ENCODE measurements at regions not wholly inside any gene's neighbourhood (a gene's known extent, or its start where the extent isn't known, plus 50 kb on each side); places are given as distances from the start of the nearest gene placed in this dataset.

DNA sequence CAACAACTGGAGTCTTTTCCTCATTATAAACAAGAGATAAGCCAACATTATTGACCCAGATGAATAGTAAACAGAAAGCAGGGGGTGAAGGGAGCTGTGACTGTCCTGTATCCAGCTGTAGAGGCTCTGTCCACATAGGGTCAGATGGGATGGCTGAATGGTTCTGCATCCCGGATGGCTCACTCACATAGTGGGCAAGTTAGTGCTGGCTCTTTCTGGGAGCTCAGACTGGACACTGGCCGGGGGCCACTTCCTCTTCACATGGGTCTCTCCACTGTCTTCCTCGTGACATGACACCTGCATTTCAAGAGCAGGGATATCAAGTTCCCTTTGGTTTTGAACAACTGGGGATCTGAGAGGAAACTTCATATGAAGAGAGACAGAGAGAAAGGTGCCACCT lies 969.6 kb upstream of the TMEM132C start:
- DNase-seq = no peak

DNA sequence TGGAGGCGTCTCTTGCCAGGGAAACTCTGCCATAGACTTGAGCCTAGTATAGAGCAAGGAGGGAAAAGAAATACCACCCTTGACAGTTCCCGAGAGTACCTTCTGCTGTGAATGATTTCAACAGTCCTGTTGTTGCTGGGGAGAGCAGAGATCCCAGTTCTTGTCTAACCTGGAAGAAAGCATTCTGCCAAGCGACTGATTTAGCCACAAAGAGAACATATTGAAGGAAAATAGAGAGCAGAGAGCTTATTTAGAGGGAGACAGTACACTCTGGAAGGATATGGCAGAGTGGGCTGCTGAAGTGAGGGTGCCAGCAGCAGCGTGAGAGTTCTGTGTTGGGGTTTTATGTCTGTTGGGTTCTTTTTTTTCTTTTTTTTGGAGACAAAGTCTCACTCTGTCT lies 966.9 kb upstream of the TMEM132C start:
- DNase-seq = no peak

DNA sequence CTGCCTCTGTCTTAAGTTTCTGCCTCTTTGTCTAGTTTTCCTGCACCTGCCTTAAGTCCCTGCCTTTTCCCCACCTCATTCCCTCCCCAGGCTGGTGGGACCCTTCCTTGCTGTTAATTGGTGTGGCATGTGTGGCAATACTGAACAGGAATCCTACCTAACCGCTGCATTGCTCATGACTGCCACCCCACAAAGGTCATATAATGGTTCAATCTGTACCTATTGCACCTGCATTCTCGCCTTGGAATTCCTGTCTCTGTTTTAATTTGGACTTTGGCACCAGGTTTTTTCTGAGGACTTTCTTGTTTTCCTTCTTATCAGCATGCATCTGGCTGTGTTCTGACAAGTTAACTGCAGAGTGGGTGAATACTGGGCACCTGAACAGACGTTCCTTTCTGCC lies 966.2 kb upstream of the TMEM132C start:
- no peak for DNase-seq

DNA sequence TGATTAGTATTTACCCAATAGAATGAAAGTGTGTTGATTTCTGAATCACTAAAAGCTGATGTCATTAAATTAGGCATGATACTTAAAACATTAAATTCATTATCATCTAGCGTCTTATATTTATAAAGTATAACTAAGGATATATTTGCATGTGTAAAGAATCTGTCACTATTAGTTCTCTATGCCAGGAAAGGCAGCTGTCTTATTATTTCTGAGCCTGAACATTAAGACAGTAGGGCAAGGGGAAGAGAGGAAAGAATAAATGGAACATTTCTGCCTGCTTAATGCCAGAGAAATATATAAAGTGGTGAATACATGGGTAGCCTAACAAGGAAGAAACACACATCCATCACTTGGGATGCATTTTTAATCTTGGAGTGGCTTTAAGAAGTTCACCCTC lies 965.1 kb upstream of the TMEM132C start:
- no peak for DNase-seq

DNA sequence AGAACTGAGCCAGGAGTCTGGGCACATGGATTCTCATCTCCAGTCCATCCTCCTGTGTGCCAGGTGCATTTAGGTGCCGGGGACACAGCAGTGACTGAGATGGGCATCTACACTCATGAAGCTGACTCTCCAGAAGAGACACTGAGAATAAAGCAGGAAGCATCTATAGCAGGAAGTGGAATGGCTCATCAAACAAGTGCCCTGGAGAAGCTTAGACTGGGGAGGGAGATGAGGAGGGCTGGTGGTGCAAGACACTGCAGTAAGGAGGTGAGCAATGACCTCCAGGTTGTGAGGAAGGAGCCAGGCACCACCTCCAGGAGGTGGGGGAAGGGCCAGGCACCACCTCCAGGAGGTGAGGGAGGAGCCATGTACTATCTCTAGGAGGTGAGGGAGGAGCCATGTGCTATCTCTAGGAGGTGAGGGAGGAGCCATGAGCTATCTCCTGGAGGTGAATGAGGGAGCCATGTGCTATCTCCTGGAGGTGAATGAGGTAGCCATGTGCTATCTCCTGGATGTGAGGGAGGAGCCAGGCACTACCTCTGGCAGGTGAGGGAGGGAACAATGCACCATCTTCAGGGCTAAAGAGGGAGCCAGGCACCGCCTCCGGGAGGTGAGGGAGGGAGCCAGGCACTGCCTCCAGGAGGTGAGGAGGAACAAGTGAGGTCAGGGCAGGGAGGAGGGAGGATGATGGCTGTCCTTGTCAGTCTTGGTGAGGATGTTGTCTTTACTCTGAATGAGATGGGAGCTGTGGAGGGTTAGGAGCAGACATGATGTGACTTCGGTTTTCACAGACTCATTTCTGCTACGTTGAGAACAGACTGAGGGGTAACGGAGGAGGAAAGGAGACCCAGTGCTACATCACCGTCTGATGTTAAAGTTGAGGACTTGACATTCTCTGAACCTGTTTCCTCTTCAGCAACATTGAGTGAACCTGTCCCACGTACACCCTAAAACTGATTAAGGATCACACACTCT lies 961.9 kb upstream of the TMEM132C start:
- DNase-seq = no peak

DNA sequence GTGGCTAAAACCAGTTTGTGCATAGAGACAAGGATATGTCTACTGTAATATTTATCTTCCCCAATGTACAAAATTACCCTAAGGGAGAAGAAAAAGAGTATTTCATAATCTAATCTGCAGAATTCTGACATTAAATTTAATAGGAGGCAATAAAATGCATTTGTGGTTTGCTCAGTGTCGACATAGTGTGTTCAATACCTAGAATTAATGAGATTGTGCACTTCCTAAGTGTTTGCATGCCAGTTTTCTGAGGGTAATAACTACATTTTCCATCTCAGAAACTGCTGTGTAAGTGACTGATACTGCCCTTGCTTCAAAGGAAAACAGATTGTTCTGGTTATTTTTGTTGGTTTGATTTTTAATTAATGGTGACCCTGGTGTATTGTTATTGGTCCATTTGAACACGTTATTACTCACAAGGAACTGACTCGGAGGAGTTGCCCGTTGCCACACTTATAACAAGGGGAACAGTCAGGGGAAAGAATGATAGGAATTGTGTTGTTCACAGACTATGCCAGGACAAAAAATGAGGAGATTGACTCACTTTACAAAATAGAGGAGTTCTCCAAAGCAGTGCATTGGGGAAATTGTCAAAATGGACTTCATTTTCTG lies 960.3 kb upstream of the TMEM132C start:
- no peak for DNase-seq

DNA sequence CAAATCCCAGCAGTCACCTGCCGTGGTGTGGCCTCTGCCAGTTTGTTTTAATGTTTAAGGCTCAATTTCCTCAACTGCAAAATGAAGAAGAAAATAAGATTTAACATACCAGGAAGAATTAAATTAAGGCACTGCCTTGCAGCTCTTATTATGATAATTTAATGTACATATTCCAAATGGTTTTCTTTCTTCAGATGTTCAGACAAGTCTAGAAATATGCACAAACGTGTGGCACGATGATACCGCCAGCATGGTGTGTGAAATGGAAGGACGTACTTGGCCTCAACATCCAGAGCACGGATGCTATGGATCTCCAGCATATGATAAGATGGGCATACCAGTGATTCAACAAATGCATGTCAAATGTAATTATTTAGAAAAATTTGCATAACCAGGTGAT lies 959.4 kb upstream of the TMEM132C start:
- DNase-seq = no peak

DNA sequence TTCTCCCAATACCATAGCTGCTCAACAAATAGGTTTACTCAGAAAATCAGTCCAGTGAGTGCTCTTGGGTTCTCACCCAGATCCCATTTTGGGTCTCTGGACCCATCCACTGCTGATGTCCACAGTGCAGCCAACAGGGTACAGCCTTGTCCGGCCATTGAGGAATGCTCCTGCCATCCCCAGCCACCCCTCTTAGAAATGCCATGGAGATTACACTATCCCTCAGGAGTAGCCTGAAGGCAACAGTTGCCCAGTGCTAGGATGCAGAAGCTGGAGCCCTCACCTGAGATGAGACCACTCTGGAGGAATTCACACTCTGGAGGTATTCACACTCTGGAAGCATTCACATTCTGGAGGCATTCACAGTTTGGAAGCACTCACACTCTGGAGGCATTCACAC lies 958.8 kb upstream of the TMEM132C start:
- DNase-seq = no peak

DNA sequence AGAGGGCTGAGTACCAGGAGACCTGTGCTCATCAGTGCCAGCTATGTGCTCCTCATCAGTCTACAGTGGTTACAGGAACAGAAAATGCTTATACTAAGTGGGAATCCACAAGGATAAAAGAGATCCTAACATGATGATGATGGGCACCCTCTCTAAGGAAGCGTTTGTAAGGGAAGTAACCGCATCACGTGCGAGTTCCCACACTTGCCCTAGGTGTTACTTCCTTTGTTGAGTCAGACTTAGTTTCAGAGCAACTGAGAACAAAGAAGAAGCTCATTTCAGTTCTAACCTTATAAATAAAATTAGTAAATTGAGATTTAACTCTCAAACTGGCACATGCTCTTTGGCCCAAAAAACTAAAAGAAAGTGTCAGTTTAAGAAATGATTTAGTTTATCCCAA lies 956.4 kb upstream of the TMEM132C start:
- DNase-seq = no peak

DNA sequence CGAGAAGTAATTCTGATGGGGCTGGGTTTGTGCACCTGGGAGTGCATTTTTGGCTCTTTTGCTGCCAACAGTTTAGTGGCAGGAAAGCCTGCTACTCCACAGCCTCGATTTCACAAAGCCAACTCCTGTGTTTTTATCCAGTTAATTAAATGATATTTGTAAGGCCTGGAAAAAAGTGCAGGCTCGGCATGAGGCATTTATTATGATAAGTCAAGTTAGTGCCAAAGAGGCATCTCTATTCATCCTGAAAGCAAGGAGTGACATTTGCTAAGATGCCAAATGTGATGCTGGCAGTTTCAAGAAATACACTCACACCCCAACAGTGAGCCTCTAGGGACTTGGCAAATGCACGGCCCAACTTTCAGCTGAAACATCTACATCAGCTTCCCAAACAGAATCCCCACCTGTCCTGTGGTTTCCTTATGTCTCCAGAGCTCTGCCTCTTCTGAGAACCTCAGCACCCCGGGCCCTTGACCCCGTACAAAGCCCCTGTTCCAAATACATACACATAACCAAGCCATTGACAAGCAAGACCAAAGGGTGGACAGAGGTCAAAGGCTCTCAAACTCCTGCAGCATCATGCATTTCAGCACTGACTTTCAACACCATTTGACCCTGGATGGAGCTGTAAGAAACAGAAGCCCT lies 955.1 kb upstream of the TMEM132C start:
- DNase-seq = no peak

DNA sequence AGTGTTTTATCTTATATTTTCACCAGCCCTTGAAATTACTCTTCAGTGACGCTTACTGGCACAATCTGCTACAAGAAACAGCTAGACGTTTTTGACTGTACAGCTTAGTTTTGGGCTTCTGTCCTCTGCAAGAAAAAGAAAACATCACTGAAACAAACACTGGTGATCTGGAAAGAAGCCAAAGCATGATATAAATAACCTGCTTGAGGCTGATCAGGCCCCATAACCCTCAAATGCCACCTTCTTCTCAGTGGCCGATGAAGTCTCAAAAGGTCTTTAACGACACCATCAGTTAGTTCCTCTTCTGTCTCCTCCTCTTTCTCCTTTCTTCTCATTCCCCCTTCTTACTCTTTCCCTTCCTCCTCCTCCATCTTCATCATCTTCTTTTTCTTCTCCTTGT lies 942.3 kb upstream of the TMEM132C start:
- DNase-seq = no peak

DNA sequence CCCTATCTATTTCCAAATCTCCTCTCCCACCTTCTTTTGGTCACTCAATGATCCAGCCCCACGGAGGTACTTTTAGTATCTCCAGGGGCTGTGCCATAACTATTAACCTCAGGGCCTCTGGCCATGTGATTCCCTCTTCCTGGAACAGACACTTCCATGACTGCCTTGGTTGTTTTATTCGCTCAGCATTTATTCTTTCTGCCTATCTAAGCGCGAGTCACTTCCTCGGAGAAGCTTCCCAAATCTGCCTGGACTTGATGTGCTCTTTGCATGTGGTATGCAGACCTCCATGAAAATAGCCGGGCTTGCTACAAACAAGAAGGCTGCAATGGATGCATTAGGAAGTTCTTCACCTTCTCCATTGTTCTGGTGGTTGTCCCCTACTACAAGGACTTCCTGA lies 939.0 kb upstream of the TMEM132C start:
- no peak for DNase-seq

DNA sequence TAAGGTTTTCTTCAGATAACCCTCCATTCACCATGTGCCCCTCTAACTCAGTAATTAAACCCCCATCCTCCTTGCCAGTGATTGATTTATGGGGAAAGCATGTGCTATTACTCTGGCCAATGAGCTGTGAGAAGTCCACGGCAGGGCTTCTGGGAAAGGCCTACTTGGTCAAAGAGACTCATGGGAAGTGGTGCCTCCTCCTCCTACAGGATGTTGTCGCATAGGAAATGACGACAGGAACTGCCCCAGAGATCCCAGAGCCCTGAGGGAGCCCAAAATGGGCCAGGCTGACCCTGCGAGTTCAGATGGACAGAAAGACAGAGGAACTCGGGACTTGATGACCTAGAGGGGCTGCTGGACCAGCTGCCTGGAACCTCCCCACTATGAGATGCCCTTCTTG lies 938.1 kb upstream of the TMEM132C start:
- DNase-seq = no peak

DNA sequence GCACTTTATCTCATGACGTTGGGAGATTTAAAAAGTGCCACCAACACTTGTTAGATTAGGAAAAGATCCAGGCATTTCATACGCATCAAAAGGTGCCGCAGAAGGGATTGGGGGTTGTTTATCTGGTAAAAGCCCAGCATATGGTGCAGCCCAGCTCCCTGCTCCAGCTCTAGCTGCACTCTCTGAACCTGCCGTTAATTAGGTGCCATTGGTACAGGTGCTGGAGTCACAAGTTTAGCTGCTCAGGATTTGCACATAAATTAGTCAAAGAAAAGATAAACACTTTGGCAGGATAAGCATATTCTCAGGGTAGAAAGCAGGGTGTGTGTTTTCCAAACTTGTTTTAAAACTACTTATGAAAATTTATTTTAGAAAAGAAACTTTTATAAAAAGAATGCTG lies 932.6 kb upstream of the TMEM132C start:
- DNase-seq = no peak

DNA sequence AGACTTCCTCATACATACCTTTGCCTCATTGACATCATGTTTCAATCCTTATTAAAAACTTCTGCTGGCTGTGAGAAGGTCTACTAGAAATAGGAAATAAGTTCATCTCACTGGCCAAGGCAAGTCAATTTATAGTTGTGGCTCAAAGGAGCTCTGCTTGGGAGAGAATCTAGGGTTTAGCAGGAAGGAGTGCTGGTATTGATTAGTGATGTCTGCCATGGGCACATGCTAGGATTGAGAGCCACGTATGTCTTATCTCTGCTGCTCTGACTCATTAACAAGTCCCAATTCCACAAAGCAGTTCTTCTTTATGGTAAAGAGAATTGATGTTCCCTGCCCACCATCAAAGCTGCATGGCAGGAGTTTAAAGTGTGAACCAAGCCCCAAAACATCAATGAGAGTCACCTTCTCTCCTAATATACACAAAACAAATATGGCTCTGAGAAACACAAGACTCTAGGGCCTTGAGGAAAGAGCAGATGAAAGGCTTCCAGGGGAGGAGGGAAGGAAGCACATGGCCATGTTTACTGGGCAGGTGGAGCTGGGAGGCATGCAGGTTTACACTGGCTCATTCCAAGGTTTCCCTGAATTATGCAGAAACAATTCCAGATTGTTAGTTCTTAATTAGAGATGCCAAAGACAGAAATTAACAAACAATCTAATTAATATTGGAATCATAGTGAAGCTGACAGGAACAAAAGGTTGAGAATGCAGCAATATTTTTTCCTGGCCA lies 931.9 kb upstream of the TMEM132C start:
- no peak for DNase-seq

DNA sequence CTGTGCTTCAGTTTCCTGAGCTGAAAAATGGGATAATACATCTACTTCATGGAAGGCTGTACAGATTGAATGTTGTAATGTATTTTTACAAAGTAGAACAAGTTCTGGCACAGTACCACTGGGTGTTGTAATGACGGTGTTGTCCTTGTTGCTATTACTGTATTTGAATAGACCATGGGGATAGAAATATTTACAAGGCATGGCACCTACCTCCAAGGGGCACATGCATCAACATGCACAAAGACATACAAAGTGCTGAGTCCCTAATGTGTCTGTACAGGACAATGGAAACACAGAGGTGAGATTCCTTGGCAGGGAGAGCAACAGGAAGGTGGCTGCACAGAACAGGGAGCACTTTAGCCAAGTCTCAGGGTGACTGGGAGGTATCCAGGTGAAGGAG lies 930.6 kb upstream of the TMEM132C start:
- no peak for DNase-seq

DNA sequence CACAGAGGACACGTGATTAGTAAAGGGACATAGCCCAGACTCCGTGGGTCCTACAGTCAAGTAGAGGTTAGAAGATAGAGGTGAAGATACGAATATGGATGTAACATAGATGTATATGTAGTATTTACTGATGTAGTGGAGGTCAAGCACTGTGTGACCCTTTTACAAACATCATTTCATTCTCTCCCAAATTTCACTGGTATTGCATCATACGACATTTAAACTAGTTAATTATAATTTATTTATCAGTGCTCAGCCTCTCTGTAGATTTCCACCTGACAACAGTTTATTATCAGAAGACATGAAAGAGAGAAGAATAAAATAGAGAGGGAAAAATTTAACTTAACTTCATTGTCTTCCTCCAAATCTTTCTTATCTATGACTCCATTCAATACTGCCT lies 927.9 kb upstream of the TMEM132C start:
- DNase-seq = no peak

DNA sequence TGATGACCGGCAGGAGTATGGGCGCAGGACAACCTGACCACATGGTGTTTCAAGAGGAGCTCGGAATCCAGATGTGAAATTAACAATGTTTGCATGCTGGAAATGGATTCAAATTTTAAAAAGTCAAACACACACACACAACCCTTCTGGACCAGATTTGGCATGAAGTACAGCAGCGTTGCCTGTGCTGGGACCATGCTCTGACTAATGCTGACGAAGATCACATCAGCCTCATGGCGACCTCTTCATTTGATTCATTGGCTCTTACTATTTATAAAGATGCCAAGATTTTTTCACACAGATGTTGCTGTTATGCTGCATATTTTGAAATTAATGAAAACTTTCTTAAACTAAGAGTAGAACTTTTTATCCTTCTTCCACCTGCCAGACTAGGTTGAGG lies 926.6 kb upstream of the TMEM132C start:
- DNase-seq = no peak

DNA sequence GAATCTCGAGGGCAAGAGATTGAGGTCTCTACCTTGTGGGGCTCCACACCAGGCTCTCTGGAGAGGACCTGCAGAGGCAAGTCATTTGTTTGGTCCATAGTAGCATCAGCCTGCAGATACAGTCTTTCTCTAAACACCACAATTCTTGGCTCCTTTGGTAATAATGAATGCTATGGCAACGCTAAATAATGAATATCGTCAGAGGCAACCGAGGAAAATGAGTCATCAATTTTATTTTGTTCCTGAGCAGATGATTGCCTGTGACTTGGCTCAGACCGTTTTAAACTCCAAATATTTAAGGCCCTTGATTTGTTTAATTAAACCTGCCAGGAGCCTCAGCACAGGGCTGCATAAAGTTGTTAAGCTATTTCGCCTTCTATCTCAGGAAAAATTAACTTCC lies 924.1 kb upstream of the TMEM132C start:
- DNase-seq = no peak

DNA sequence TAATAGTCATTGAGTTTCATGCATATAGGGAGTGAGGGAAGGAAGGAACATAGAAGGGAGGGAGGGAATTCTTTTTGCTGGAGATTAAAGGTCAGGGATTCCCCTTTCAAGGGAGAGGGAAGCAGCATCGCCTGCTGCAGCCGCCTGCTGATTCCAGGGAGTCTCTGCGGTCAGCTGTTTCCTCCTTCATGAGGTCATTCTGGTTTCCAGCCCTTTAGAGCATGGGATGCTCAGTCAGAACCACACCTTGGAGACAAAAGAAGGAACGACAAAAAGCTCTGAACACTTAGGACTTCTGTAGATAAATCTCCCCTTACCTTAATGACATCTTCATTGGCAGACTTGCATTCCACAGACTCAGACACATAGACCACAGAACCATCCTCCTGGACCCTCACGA lies 923.0 kb upstream of the TMEM132C start:
- DNase-seq = no peak

DNA sequence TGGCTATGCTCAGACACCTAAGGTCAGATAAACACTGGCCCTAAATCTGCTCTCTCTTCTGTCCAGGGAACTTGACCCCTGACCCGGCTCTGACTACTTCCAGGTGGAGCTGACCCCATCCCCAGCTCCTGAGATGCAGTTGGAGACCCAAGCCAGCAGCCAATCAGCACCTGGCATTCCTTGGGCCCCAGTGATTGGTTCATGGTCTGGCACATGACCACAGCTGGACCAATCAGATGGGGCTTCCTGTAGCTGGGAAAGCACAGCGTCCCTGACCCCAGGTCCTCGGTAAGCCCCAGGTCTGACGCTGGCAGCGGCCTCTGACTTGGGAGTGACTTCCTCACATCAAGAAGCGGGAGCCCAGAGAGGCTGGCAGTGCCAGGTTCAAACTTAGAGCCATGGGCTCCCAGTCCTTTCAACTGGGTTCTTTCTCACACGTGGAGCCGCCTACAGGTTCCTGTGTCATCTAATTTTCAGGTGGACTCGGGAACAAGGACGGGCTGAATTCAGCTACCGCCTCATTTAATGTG lies 915.4 kb upstream of the TMEM132C start:
- DNase-seq = no peak

DNA sequence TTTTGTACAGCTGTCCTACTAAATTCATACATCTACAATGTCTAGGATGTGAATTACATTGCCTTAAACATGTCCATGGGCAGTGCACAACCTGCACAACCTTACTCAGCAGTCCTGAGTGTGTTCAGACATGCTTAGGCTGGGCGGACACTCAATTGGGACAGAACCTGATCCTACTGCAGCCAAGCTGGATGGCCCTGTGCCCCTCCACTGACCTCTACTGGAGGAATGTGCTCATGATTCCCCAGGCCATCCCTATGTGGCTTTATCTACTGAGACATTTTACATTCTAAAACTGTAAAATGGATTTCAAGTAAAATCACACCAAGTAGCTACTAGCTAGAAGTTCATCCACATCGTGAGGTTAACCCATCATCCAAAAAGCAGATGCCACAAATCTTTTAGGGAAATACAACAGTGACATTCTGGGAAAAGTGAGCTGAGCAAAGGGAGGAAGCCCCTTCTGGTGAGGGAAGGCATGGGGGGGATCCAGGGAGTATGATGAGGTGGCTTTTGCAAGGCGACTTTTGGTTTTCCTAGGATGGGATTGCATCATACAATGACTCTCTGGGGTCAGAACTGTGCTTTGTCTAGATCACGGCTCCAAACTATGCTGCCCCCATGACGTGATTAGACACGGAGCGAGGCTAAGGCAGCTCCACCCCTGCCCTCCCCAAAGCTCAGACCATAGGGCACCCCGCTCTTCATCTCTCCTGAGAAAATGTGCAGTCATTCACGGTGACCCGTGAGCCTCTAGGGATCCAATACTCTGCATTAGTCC lies 911.7 kb upstream of the TMEM132C start:
- DNase-seq = no peak
